ENCODE measurements at regions not wholly inside any gene's neighbourhood (a gene's known extent, or its start where the extent isn't known, plus 50 kb on each side); places are given as distances from the start of the nearest gene placed in this dataset.
"Not testable (repeated sequence)": the region's sequence is repeated elsewhere in the genome, so short reads cannot be mapped to it uniquely, and the experiment has no call there.

- Mint-ChIP-seq H3K36me3 (ENCODE audit: low read depth) (peaks cover 36% of the 10 kb centered on the region), H3K9me3 (peaks cover 75% of the 10 kb centered on the region)
- not testable (repeated sequence) for H3K27me3 Mint-ChIP-seq (ENCODE audit: low read depth); H3K4me3 Mint-ChIP-seq; H3K27ac Mint-ChIP-seq; H3K4me1 Mint-ChIP-seq (ENCODE audit: low read depth)
These were observed 104.5 kb downstream of the ZNF33B start for GRCh38 chr10:42533866-42534265.

GRCh38 chr10:42532996-42533395 is 105.4 kb downstream of the ZNF33B start:
- Mint-ChIP-seq H3K27ac (no peak overlapping the region), H3K36me3 (ENCODE audit: low read depth) (peaks cover 27% of the 10 kb centered on the region), H3K9me3 (peaks cover 70% of the 10 kb centered on the region), H3K4me1 (ENCODE audit: low read depth) (no peaks in the 10 kb centered on the region), H3K27me3 (ENCODE audit: low read depth) (no peaks in the 10 kb centered on the region), H3K4me3 (no peak overlapping the region)

- peaks cover 67% of the 10 kb centered on the region for H3K9me3 Mint-ChIP-seq
- no peaks in the 10 kb centered on the region for H3K27me3 Mint-ChIP-seq (ENCODE audit: low read depth)
- H3K36me3 Mint-ChIP-seq (ENCODE audit: low read depth) = peaks cover 55% of the 10 kb centered on the region
- no peak overlapping the region for H3K27ac Mint-ChIP-seq
- H3K4me1 Mint-ChIP-seq (ENCODE audit: low read depth) = no peaks in the 10 kb centered on the region
- H3K4me3 Mint-ChIP-seq = no peak overlapping the region
These were observed 115.3 kb downstream of the ZNF33B start for GRCh38 chr10:42523098-42523497.

- Mint-ChIP-seq H3K9me3 (peaks cover 81% of the 10 kb centered on the region), H3K4me1 (ENCODE audit: low read depth) (no peaks in the 10 kb centered on the region), H3K4me3 (no peak overlapping the region), H3K36me3 (ENCODE audit: low read depth) (peaks cover 57% of the 10 kb centered on the region), H3K27me3 (ENCODE audit: low read depth) (no peaks in the 10 kb centered on the region), H3K27ac (no peak overlapping the region)
These were observed 118.5 kb downstream of the ZNF33B start for GRCh38 chr10:42519761-42520460.

GRCh38 chr10:42519079-42519478 is 119.3 kb downstream of the ZNF33B start:
- Mint-ChIP-seq H3K4me1 (ENCODE audit: low read depth) (no peaks in the 10 kb centered on the region), H3K4me3 (no peak overlapping the region), H3K9me3 (peaks cover 83% of the 10 kb centered on the region), H3K27ac (no peak overlapping the region), H3K36me3 (ENCODE audit: low read depth) (peaks cover 53% of the 10 kb centered on the region), H3K27me3 (ENCODE audit: low read depth) (no peaks in the 10 kb centered on the region)

- Mint-ChIP-seq H3K4me1 (ENCODE audit: low read depth) (no peaks in the 10 kb centered on the region), H3K9me3 (peaks cover 77% of the 10 kb centered on the region), H3K27ac (no peak overlapping the region), H3K27me3 (ENCODE audit: low read depth) (no peaks in the 10 kb centered on the region), H3K4me3 (no peak overlapping the region), H3K36me3 (ENCODE audit: low read depth) (peaks cover 13% of the 10 kb centered on the region)
These were observed 124.4 kb downstream of the ZNF33B start for GRCh38 chr10:42513921-42514320.

GRCh38 chr10:42491801-42492200 is 146.6 kb downstream of the ZNF33B start:
- Mint-ChIP-seq H3K4me1 (ENCODE audit: low read depth) (no peaks in the 10 kb centered on the region), H3K27me3 (ENCODE audit: low read depth) (no peaks in the 10 kb centered on the region), H3K36me3 (ENCODE audit: low read depth) (no peaks in the 10 kb centered on the region), H3K9me3 (peaks cover 34% of the 10 kb centered on the region), H3K27ac (no peak overlapping the region), H3K4me3 (no peak overlapping the region)

GRCh38 chr10:42491001-42491592 is 147.3 kb downstream of the ZNF33B start:
- Mint-ChIP-seq H3K9me3 (peaks cover 35% of the 10 kb centered on the region), H3K4me3 (no peak overlapping the region), H3K27ac (no peak overlapping the region)

GRCh38 chr10:42490368-42490767 is 148.0 kb downstream of the ZNF33B start:
- Mint-ChIP-seq H3K27me3 (ENCODE audit: low read depth) (no peaks in the 10 kb centered on the region), H3K9me3 (peaks cover 39% of the 10 kb centered on the region), H3K36me3 (ENCODE audit: low read depth) (no peaks in the 10 kb centered on the region), H3K27ac (no peak overlapping the region), H3K4me1 (ENCODE audit: low read depth) (no peaks in the 10 kb centered on the region), H3K4me3 (no peak overlapping the region)

More at GRCh38 chr10:42491001-42491592, 147.3 kb downstream of the ZNF33B start:
- H3K27me3 Mint-ChIP-seq (ENCODE audit: low read depth) = no peaks in the 10 kb centered on the region
- H3K36me3 Mint-ChIP-seq (ENCODE audit: low read depth) = no peaks in the 10 kb centered on the region
- no peaks in the 10 kb centered on the region for H3K4me1 Mint-ChIP-seq (ENCODE audit: low read depth)

- Mint-ChIP-seq H3K27ac (no peak overlapping the region), H3K9me3 (peaks cover 36% of the 10 kb centered on the region), H3K27me3 (ENCODE audit: low read depth) (no peaks in the 10 kb centered on the region), H3K4me3 (no peak overlapping the region), H3K36me3 (ENCODE audit: low read depth) (no peaks in the 10 kb centered on the region), H3K4me1 (ENCODE audit: low read depth) (no peaks in the 10 kb centered on the region)
These were observed 150.0 kb downstream of the ZNF33B start for GRCh38 chr10:42488416-42488815.

- Mint-ChIP-seq H3K27me3 (ENCODE audit: low read depth) (no peaks in the 10 kb centered on the region), H3K36me3 (ENCODE audit: low read depth) (no peaks in the 10 kb centered on the region), H3K9me3 (peaks cover 26% of the 10 kb centered on the region), H3K4me3 (no peak overlapping the region), H3K4me1 (ENCODE audit: low read depth) (no peaks in the 10 kb centered on the region), H3K27ac (no peak overlapping the region)
These were observed 156.0 kb downstream of the ZNF33B start for GRCh38 chr10:42482411-42482810.

GRCh38 chr10:42479057-42479456 is 159.3 kb downstream of the ZNF33B start:
- H3K4me3 Mint-ChIP-seq = no peak overlapping the region
- no peaks in the 10 kb centered on the region for H3K36me3 Mint-ChIP-seq (ENCODE audit: low read depth)
- H3K27me3 Mint-ChIP-seq (ENCODE audit: low read depth) = peaks cover 3% of the 10 kb centered on the region
- H3K4me1 Mint-ChIP-seq (ENCODE audit: low read depth) = no peaks in the 10 kb centered on the region
- no peak overlapping the region for H3K27ac Mint-ChIP-seq
- H3K9me3 Mint-ChIP-seq = peaks cover 25% of the 10 kb centered on the region

- H3K4me3 Mint-ChIP-seq = no peak overlapping the region
- H3K9me3 Mint-ChIP-seq = peaks cover 20% of the 10 kb centered on the region
- H3K4me1 Mint-ChIP-seq (ENCODE audit: low read depth) = no peaks in the 10 kb centered on the region
- peaks cover 3% of the 10 kb centered on the region for H3K27me3 Mint-ChIP-seq (ENCODE audit: low read depth)
- no peak overlapping the region for H3K27ac Mint-ChIP-seq
- no peaks in the 10 kb centered on the region for H3K36me3 Mint-ChIP-seq (ENCODE audit: low read depth)
These were observed 161.2 kb downstream of the ZNF33B start for GRCh38 chr10:42477170-42477569.

- H3K9me3 Mint-ChIP-seq = peaks cover 21% of the 10 kb centered on the region
- H3K36me3 Mint-ChIP-seq (ENCODE audit: low read depth) = no peaks in the 10 kb centered on the region
- no peak overlapping the region for H3K4me3 Mint-ChIP-seq
- H3K27me3 Mint-ChIP-seq (ENCODE audit: low read depth) = peaks cover 3% of the 10 kb centered on the region
- H3K27ac Mint-ChIP-seq = no peak overlapping the region
- H3K4me1 Mint-ChIP-seq (ENCODE audit: low read depth) = no peaks in the 10 kb centered on the region
These were observed 162.3 kb downstream of the ZNF33B start for GRCh38 chr10:42476101-42476500.
